Colonic mucosa (tissue), 4 donors: ENCODE measurements at regions not wholly inside any gene's neighbourhood (a gene's known extent, or its start where the extent isn't known, plus 50 kb on each side); places are given as distances from the start of the nearest gene placed in this dataset.
A peak's percentile ranks its signal among the peaks of the same experiment; 100 is the strongest.

Source experiments
- DNase-seq: peaks from one replicate; pipeline ENCODE4 v3.0.0-alpha.2; 2020
- H3K27ac ChIP-seq: fragments of 200-600 bp; one replicate; pipeline ENCODE4 v1.8.0; 2021
- H3K27me3 ChIP-seq: fragments of 200-600 bp; one replicate; pipeline ENCODE4 v1.8.0; 2021
- H3K36me3 ChIP-seq: fragments of 200-600 bp; one replicate; pipeline ENCODE4 v1.8.0; 2021
- H3K4me1 ChIP-seq: fragments of 200-600 bp; one replicate; pipeline ENCODE4 v1.8.0; 2021; ENCODE audit warnings: mild to moderate bottlenecking
- H3K4me3 ChIP-seq: fragments of 200-600 bp; one replicate; pipeline ENCODE4 v1.8.0; 2021
- H3K9ac ChIP-seq, 2 donors: one replicate each; pipeline ENCODE4 v1.7.0; 2013; ENCODE audit warnings: control low read depth in 2 of 2, low read depth in 2 of 2, low read length in 2 of 2
- H3K9me3 ChIP-seq: fragments of 200-600 bp; one replicate; pipeline ENCODE4 v1.8.0; 2021
- CTCF ChIP-seq: fragments of 200-600 bp; IDR thresholded peaks from one replicate; pipeline ENCODE4 v1.8.0; 2022; ENCODE audit warnings: antibody characterized with exemption, mild to moderate bottlenecking
- intact Hi-C: fragments of 100-400 bp; cut with DNase I; formaldehyde crosslinking; loops from one replicate; pipeline ENCODE4 v1.14.1; 2022
- donor health status: healthy.
- donor health status: DM: no; HTN: no; CAD: no.
- donor health status: DM: no; HTN: no; CAD: no.

- no peak overlapping the region for H3K27ac ChIP-seq
- H3K4me3 ChIP-seq, result no peak overlapping the region
- H3K9me3 ChIP-seq, result no peaks in the 10 kb centered on the region
- no peak overlapping the region for H3K9ac ChIP-seq
- no peaks in the 10 kb centered on the region for H3K36me3 ChIP-seq
- H3K4me1 ChIP-seq, result no peaks in the 10 kb centered on the region
- no peak for DNase-seq
- intact Hi-C loops, result loop anchor here (5.0 kb wide), 1 partner anchor 173 kb away; no protein-coding TSS in a partner anchor
- H3K27me3 ChIP-seq, result no peaks in the 10 kb centered on the region
- no peak for TF ChIP-seq CTCF
Measured at GRCh38 chr17:73994946-73995345, 208.5 kb upstream of the RPL38 start.

- intact Hi-C loops, result loop anchor here (5.0 kb wide), 1 partner anchor 175 kb away; no protein-coding TSS in a partner anchor
Measured at GRCh38 chr17:73997059-73997458, 206.4 kb upstream of the RPL38 start.

GRCh38 chr17:73998249-73998648 is 205.2 kb upstream of the RPL38 start:
- H3K4me1 ChIP-seq, result no peaks in the 10 kb centered on the region
- H3K27ac ChIP-seq, result no peak overlapping the region
- TF ChIP-seq CTCF, result no peak
- H3K36me3 ChIP-seq, result no peaks in the 10 kb centered on the region
- H3K9me3 ChIP-seq, result no peaks in the 10 kb centered on the region
- no peak for DNase-seq
- no peak overlapping the region for H3K4me3 ChIP-seq
- no peak overlapping the region for H3K9ac ChIP-seq
- intact Hi-C loops, result loop anchor here (5.0 kb wide), 1 partner anchor 176 kb away; no protein-coding TSS in a partner anchor
- H3K27me3 ChIP-seq, result no peaks in the 10 kb centered on the region

More at GRCh38 chr17:73997059-73997458, 206.4 kb upstream of the RPL38 start:
- Histone ChIP-seq H3K27me3 (no peaks in the 10 kb centered on the region), H3K36me3 (no peaks in the 10 kb centered on the region), H3K27ac (no peak overlapping the region), H3K9ac (no peak overlapping the region), H3K9me3 (no peaks in the 10 kb centered on the region), H3K4me3 (no peak overlapping the region), H3K4me1 (no peaks in the 10 kb centered on the region)
- no peak for TF ChIP-seq CTCF
- no peak for DNase-seq

GRCh38 chr17:73998653-73999645 is 204.5 kb upstream of the RPL38 start:
- Histone ChIP-seq H3K9ac (no peak overlapping the region), H3K9me3 (no peaks in the 10 kb centered on the region), H3K27ac (no peak overlapping the region), H3K36me3 (no peaks in the 10 kb centered on the region), H3K27me3 (no peaks in the 10 kb centered on the region), H3K4me1 (no peaks in the 10 kb centered on the region), H3K4me3 (no peak overlapping the region)
- intact Hi-C loops, result loop anchor here (5.0 kb wide), 1 partner anchor 177 kb away; no protein-coding TSS in a partner anchor
- TF ChIP-seq CTCF, result peak; percentile 88
- peak; percentile 79 for DNase-seq

- intact Hi-C loops, result no loop called here
- H3K36me3 ChIP-seq, result no peaks in the 10 kb centered on the region
- no peaks in the 10 kb centered on the region for H3K9me3 ChIP-seq
- no peak overlapping the region for H3K9ac ChIP-seq
- H3K4me3 ChIP-seq, result no peak overlapping the region
- no peak for TF ChIP-seq CTCF
- peaks cover 4% of the 10 kb centered on the region for H3K27me3 ChIP-seq
- H3K27ac ChIP-seq, result no peak overlapping the region
- DNase-seq, result no peak
- no peaks in the 10 kb centered on the region for H3K4me1 ChIP-seq
Measured at GRCh38 chr17:74001145-74001544, 202.3 kb upstream of the RPL38 start.
